Breast epithelium (tissue), 4 donors: ENCODE measurements at regions not wholly inside any gene's neighbourhood (a gene's known extent, or its start where the extent isn't known, plus 50 kb on each side); places are given as distances from the start of the nearest gene placed in this dataset.

Experiments
- DNase-seq, 2 donors: peaks; one replicate each; pipeline ENCODE4 v3.0.0-alpha.2; 2019; ENCODE audit warnings: low spot score in 2 of 2
- H3K27ac ChIP-seq, 2 donors: fragments of 200-600 bp; sonication (generic) in 1 of 2; one replicate each; pipeline ENCODE4 v1.5.1; 2016 to 2019; ENCODE audit warnings: mild to moderate bottlenecking in 1 of 2
- H3K27me3 ChIP-seq, 2 donors: fragments of 200-600 bp; sonication (generic) in 1 of 2; one replicate each; pipeline versions ENCODE4 v1.5.1 to v1.6.0; 2017 to 2019; ENCODE audit warnings: control low read depth in 1 of 2, mild to moderate bottlenecking in 1 of 2
- H3K36me3 ChIP-seq: fragments of 200-600 bp; one replicate; pipeline ENCODE4 v1.5.1; 2019
- H3K4me1 ChIP-seq, 2 donors: fragments of 200-600 bp; sonication (generic); one replicate each; pipeline ENCODE4 v1.5.1; 2016 to 2019; ENCODE audit warnings: control low read depth in 1 of 2
- H3K4me3 ChIP-seq, 3 donors: fragments of 200-600 bp; sonication (generic); 1 replicate in 2 of 3; 2 replicates in 1 of 3; pipeline ENCODE4 v1.5.1; 2016 to 2019; ENCODE audit warnings: mild to moderate bottlenecking in 3 of 3, moderate library complexity in 2 of 3
- H3K9me3 ChIP-seq, 2 donors: fragments of 200-600 bp; sonication (generic) in 1 of 2; one replicate each; pipeline ENCODE4 v1.5.1; 2016 to 2019; ENCODE audit warnings: control low read depth in 1 of 2
- CTCF ChIP-seq, 3 donors: fragments of 450-650 bp; IDR thresholded peaks; one replicate each; pipeline ENCODE4 v1.5.1; 2016 to 2017; ENCODE audit warnings: antibody characterized with exemption in 3 of 3, mild to moderate bottlenecking in 3 of 3, moderate library complexity in 3 of 3
- POLR2A ChIP-seq: fragments of 450-650 bp; IDR thresholded peaks from one replicate; pipeline ENCODE4 v1.6.1; 2016; ENCODE audit warnings: antibody characterized with exemption, mild to moderate bottlenecking, moderate library complexity
- POLR2AphosphoS5 ChIP-seq, 3 donors: sonication (generic); formaldehyde crosslinking; IDR thresholded peaks; one replicate each; pipeline ENCODE4 v1.6.1; 2017; ENCODE audit warnings: antibody characterized with exemption in 3 of 3
- intact Hi-C: fragments of 100-400 bp; cut with DNase I; formaldehyde crosslinking; loops from one replicate; pipeline ENCODE4 v1.15.1; 2023; ENCODE audit warnings: low total_unique reads

- Histone ChIP-seq H3K27ac (no peak overlapping the region), H3K4me1 (no peaks in the 10 kb centered on the region), H3K27me3 (no peaks in the 10 kb centered on the region), H3K9me3 (no peaks in the 10 kb centered on the region), H3K4me3 (no peak overlapping the region), H3K36me3 (no peaks in the 10 kb centered on the region)
- DNase-seq: no peak
- TF ChIP-seq POLR2AphosphoS5 (IDR thresholded peaks at IDR 0.05) (no peak), POLR2A (no peak), CTCF (IDR thresholded peaks at IDR 0.05) (no peak)
- intact Hi-C loops: no loop called here
Observed at GRCh38 chr13:57224414-57224813, 57.4 kb downstream of the PRR20E start.

GRCh38 chr13:57250472-57250871 lies 83.5 kb downstream of the PRR20E start:
- Histone ChIP-seq H3K27me3 (no peaks in the 10 kb centered on the region), H3K4me1 (no peaks in the 10 kb centered on the region), H3K9me3 (no peaks in the 10 kb centered on the region), H3K27ac (no peak overlapping the region), H3K4me3 (no peak overlapping the region), H3K36me3 (peaks cover 3% of the 10 kb centered on the region)
- intact Hi-C loops: no loop called here
- no peak for TF ChIP-seq POLR2AphosphoS5 (IDR thresholded peaks at IDR 0.05)
- no peak for TF ChIP-seq CTCF (IDR thresholded peaks at IDR 0.05)
- TF ChIP-seq POLR2A: no peak
- no peak for DNase-seq

GRCh38 chr13:57253551-57253950 lies 86.6 kb downstream of the PRR20E start:
- TF ChIP-seq POLR2A: no peak
- TF ChIP-seq CTCF (IDR thresholded peaks at IDR 0.05): no peak
- TF ChIP-seq POLR2AphosphoS5 (IDR thresholded peaks at IDR 0.05): no peak
- H3K27me3 ChIP-seq: no peaks in the 10 kb centered on the region

GRCh38 chr13:57264965-57265364 lies 98.0 kb downstream of the PRR20E start:
- TF ChIP-seq POLR2AphosphoS5 (IDR thresholded peaks at IDR 0.05) (no peak), POLR2A (no peak), CTCF (IDR thresholded peaks at IDR 0.05) (no peak)

More at GRCh38 chr13:57253551-57253950, 86.6 kb downstream of the PRR20E start:
- DNase-seq: no peak
- Histone ChIP-seq H3K4me3 (no peak overlapping the region), H3K4me1 (no peaks in the 10 kb centered on the region), H3K27ac (no peak overlapping the region), H3K9me3 (no peaks in the 10 kb centered on the region), H3K36me3 (peaks cover 3% of the 10 kb centered on the region)
- intact Hi-C loops: no loop called here

GRCh38 chr13:57270493-57270892 lies 103.5 kb downstream of the PRR20E start:
- Histone ChIP-seq H3K9me3 (no peaks in the 10 kb centered on the region), H3K36me3 (no peaks in the 10 kb centered on the region), H3K27ac (no peak overlapping the region), H3K4me1 (no peaks in the 10 kb centered on the region), H3K27me3 (no peaks in the 10 kb centered on the region), H3K4me3 (no peak overlapping the region)
- DNase-seq: no peak
- TF ChIP-seq POLR2A: no peak
- TF ChIP-seq POLR2AphosphoS5 (IDR thresholded peaks at IDR 0.05): no peak
- TF ChIP-seq CTCF (IDR thresholded peaks at IDR 0.05): no peak
- intact Hi-C loops: no loop called here

More at GRCh38 chr13:57264965-57265364, 98.0 kb downstream of the PRR20E start:
- no peaks in the 10 kb centered on the region for H3K4me1 ChIP-seq
- no peak for DNase-seq
- intact Hi-C loops: no loop called here
- H3K4me3 ChIP-seq: no peak overlapping the region
- no peaks in the 10 kb centered on the region for H3K9me3 ChIP-seq
- H3K36me3 ChIP-seq: no peaks in the 10 kb centered on the region
- no peaks in the 10 kb centered on the region for H3K27me3 ChIP-seq
- H3K27ac ChIP-seq: no peak overlapping the region
